Uterus (tissue), 2 donors: ENCODE measurements at regions not wholly inside any gene's neighbourhood (a gene's known extent, or its start where the extent isn't known, plus 50 kb on each side); places are given as distances from the start of the nearest gene placed in this dataset.

Source experiments
- CTCF ChIP-seq, 4 experiments: fragments of 200-600 bp in 2 of 4; fragments of 450-650 bp in 2 of 4; sonication (generic) in 2 of 4; IDR thresholded peaks; one replicate each; pipeline ENCODE4 v1.5.1; 2016 to 2019; ENCODE audit warnings: antibody characterized with exemption in 4 of 4, mild to moderate bottlenecking in 2 of 4, moderate library complexity in 1 of 4
- POLR2A ChIP-seq, 2 donors: fragments of 450-650 bp; IDR thresholded peaks; one replicate each; pipeline ENCODE4 v1.6.1; 2016; ENCODE audit warnings: antibody characterized with exemption in 2 of 2, mild to moderate bottlenecking in 1 of 2, moderate library complexity in 1 of 2

- TF ChIP-seq CTCF (IDR thresholded peaks at IDR 0.05) (no peak), POLR2A (IDR thresholded peaks at IDR 0.05) (no peak)
These were observed 171.3 kb downstream of the BRD1 start for GRCh38 chr22:49656291-49656851.
